HEK293T (cell line): ENCODE measurements at regions not wholly inside any gene's neighbourhood (a gene's known extent, or its start where the extent isn't known, plus 50 kb on each side); places are given as distances from the start of the nearest gene placed in this dataset.

Experiments
- BHLHE40 ChIP-seq: fragments of 450-650 bp; IDR thresholded peaks from 2 replicates; pipeline ENCODE4 v1.6.1; 2016; ENCODE audit warnings: mild to moderate bottlenecking, moderate library complexity, borderline replicate concordance
- LEF1 ChIP-seq: fragments of 450-650 bp; IDR thresholded peaks from 2 replicates; pipeline ENCODE4 v1.6.1; 2017; ENCODE audit warnings: mild to moderate bottlenecking, borderline replicate concordance
- ZNF384 ChIP-seq: fragments of 450-650 bp; IDR thresholded peaks from 2 replicates; pipeline ENCODE4 v1.6.1; 2016

GRCh38 chr4:164239976-164240375 is 514.0 kb upstream of the SMIM31 start:
- TF ChIP-seq ZNF384 (no peak), LEF1 (no peak), BHLHE40 (no peak)
